GM12892 (cell line): ENCODE measurements at regions not wholly inside any gene's neighbourhood (a gene's known extent, or its start where the extent isn't known, plus 50 kb on each side); places are given as distances from the start of the nearest gene placed in this dataset.

ENCODE experiments used
- POLR2A ChIP-seq: IDR thresholded peaks from 2 replicates; pipeline ENCODE4 v1.6.1; 2011; ENCODE audit warnings: low read depth, low read length, control low read depth
- POLR2AphosphoS5 ChIP-seq: IDR thresholded peaks from 2 replicates; pipeline ENCODE4 v1.6.1; 2011; ENCODE audit warnings: low read depth, low read length, control low read depth
- TAF1 ChIP-seq: IDR thresholded peaks from 2 replicates; pipeline ENCODE4 v1.6.1; 2011; ENCODE audit warnings: low read depth, mild to moderate bottlenecking, control low read depth, low read length, borderline replicate concordance

- TF ChIP-seq POLR2A (no peak), POLR2AphosphoS5 (no peak), TAF1 (no peak)
Observed at GRCh38 chr6:71414486-71414885, 125.9 kb downstream of the OGFRL1 start.
